BJ (cell line): ENCODE measurements at regions not wholly inside any gene's neighbourhood (a gene's known extent, or its start where the extent isn't known, plus 50 kb on each side); places are given as distances from the start of the nearest gene placed in this dataset.
"Not testable (repeated sequence)": the region's sequence is repeated elsewhere in the genome, so short reads cannot be mapped to it uniquely, and the experiment has no call there.

Experiments
- CTCF ChIA-PET: fragments of 350-600 bp; formaldehyde crosslinking; extraction: SDS; loops from one replicate; lab custom pipeline; 2021; ENCODE audit warnings: antibody characterized with exemption, inconsistent platforms; lab: Yijun Ruan, JAX
- POLR2A ChIA-PET: fragments of 300-600 bp; sonication (Branson Sonifier 250); formaldehyde crosslinking; extraction: SDS; loops from one replicate; lab custom pipeline; 2021; ENCODE audit warnings: antibody characterized with exemption; lab: Charles Lee
- DNase-seq: peaks from one replicate; pipeline ENCODE4 v3.0.0-alpha.2; 2011; ENCODE audit warnings: low read depth
- H3K27me3 ChIP-seq: 2 replicates; pipeline ENCODE4 v1.6.0; 2011; ENCODE audit warnings: low read length; ENCODE audit not compliant: control insufficient read depth, insufficient read depth
- H3K36me3 ChIP-seq: 2 replicates; pipeline ENCODE4 v1.5.1; 2011; ENCODE audit warnings: low read length; ENCODE audit not compliant: control insufficient read depth, insufficient read depth
- H3K4me3 ChIP-seq: 2 replicates; pipeline ENCODE4 v1.5.1; 2011; ENCODE audit warnings: low read depth, mild to moderate bottlenecking, control low read depth, low read length
- TF ChIP-seq, protein P1 (sequence below): IDR thresholded peaks from 2 replicates; pipeline ENCODE4 v1.5.1; 2011; ENCODE audit warnings: low read depth, mild to moderate bottlenecking, control low read depth, inconsistent platforms, low read length, moderate library complexity; ENCODE audit not compliant: insufficient read depth

DNA sequence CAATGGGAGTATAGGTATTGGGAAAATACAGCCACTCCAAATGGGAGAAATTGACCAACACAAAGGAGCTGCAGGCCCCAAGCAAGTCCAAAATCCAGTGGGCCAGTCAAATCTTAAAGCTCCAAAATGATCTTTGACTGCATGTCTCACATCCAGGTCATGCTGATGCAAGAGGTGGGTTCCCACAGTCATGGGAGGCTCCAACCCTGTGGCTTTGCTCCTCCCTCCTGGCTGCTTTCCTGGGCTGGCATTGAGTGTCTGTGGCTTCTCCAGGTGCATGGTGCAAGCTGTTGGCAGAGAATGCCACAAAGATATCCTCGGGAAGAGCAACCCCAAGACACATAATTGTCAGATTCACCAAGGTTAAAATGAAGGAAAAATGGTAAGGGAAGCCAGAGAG lies 80.8 kb downstream of the IGLL5 start:
- ChIA-PET POLR2A (no interaction called here), CTCF (interaction anchor here (1.3 to 2.5 kb wide), 2 partner anchors 8 to 160 kb away, joined by 4 to 12 read pairs; no protein-coding TSS in a partner anchor)
- H3K36me3 ChIP-seq: no peaks in the 10 kb centered on the region
- no peak for DNase-seq
- TF ChIP-seq, protein P1, sequence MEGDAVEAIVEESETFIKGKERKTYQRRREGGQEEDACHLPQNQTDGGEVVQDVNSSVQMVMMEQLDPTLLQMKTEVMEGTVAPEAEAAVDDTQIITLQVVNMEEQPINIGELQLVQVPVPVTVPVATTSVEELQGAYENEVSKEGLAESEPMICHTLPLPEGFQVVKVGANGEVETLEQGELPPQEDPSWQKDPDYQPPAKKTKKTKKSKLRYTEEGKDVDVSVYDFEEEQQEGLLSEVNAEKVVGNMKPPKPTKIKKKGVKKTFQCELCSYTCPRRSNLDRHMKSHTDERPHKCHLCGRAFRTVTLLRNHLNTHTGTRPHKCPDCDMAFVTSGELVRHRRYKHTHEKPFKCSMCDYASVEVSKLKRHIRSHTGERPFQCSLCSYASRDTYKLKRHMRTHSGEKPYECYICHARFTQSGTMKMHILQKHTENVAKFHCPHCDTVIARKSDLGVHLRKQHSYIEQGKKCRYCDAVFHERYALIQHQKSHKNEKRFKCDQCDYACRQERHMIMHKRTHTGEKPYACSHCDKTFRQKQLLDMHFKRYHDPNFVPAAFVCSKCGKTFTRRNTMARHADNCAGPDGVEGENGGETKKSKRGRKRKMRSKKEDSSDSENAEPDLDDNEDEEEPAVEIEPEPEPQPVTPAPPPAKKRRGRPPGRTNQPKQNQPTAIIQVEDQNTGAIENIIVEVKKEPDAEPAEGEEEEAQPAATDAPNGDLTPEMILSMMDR: no peak
- no peaks in the 10 kb centered on the region for H3K27me3 ChIP-seq
- H3K4me3 ChIP-seq: no peak overlapping the region

DNA sequence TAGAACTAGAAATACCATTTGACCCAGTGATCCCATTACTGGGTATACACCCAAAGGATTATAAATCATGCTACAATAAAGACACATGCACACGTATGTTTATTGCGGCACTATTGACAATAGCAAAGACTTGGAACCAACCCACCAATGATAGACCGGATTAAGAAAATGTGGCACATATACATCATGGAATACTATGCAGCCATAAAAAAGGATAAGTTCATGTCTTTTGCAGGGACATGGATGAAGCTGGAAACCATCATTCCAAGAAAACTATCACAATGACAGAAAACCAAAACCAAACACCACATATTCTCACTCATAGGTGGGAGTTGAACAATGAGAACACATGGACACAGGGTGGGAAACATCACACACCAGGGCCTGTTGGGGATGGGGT lies 85.0 kb downstream of the IGLL5 start:
- H3K4me3 ChIP-seq, DNase-seq, POLR2A ChIA-PET, H3K36me3 ChIP-seq, H3K27me3 ChIP-seq: not testable (repeated sequence)
- CTCF ChIA-PET: interaction anchor here (0.6 to 4.0 kb wide), 2 partner anchors 12 to 161 kb away, joined by 3 to 26 read pairs; no protein-coding TSS in a partner anchor

DNA sequence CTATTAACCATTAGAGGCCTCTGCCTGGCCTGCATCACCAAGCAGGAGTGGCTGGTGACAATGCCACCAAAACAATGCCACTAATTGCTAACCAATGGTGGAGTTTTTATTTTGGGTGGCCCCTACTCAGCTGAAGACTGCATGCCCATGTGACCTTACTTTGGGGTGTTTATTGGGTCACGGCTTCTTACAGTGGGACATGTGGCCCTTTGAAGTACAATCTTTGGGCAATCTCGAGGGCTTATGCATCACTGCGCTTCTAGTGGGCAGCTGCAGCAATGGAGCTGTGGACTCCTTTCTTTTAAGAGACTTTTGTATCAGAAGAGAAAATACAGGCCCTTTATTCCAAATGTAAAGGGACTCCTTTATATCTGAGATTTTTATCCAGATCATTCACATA lies 85.7 kb downstream of the IGLL5 start:
- H3K27me3 ChIP-seq: no peaks in the 10 kb centered on the region
- TF ChIP-seq, protein P1: no peak
- H3K4me3 ChIP-seq: no peak overlapping the region
- H3K36me3 ChIP-seq: no peaks in the 10 kb centered on the region
- ChIA-PET CTCF (interaction anchor here (0.6 to 4.0 kb wide), 2 partner anchors 13 to 162 kb away, joined by 3 to 26 read pairs; no protein-coding TSS in a partner anchor), POLR2A (no interaction called here)
- no peak for DNase-seq

DNA sequence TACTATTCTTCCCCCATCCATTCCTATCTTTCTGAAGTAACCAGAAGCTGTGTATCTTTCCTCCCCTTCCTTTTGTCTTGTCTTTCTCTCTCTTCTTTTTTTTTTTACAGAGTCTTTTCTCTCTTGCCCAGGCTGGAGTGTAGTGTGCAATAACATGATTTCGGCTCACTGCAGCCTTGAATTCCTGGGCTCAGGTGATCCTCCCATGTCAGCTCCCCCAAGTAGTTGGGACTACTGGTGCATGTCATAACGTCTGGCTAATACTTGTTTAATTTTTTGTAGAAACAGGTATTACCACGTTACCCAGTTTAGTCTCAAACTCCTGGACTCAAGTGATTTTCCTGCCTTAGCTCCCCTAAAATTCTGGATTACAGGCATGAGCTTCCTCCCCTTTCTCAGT lies 86.5 kb downstream of the IGLL5 start:
- CTCF ChIA-PET: interaction anchor here (1.2 to 4.0 kb wide), 4 partner anchors 14 to 152 kb away, joined by 4 to 26 read pairs (median 5); no protein-coding TSS in a partner anchor
- Histone ChIP-seq H3K36me3 (no peaks in the 10 kb centered on the region), H3K4me3 (no peak overlapping the region), H3K27me3 (no peaks in the 10 kb centered on the region)
- POLR2A ChIA-PET: no interaction called here
- no peak for DNase-seq
- TF ChIP-seq, protein P1: no peak

DNA sequence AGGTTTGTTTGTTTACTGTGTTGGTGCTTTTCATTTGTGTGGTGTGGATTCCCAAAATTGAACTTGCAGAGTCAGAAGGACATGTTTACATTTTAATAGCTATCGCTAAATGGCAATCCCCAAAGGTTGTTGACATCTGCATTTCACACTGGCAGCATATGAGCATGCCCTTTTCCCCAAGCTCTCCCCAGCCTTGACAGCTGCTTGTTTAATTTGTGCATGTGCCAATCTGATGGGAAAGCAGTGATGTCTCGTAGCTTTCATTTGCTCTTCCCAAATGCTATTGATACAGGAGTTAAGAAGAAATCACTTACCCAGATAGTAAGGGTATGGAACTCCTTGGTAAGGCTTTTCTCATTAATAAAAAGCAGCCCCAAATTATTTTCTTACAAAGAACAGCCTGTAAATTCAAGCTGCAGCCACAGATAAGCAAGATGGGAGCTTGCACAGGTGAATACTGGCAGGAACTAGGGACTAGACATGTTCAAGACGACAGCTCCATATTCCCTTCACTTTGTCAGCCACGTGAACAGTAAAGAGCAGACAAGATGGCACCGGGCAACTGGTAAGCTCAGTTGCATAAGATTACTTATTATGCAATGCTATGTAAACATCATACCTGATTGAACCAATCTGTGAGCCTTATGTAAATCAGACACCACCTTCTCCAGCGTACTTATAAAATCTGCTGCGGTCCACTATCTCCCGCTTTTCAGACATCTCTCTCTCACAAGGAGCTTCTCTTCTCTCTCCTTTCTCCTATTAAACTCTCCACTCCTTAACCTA lies 87.4 kb downstream of the IGLL5 start:
- TF ChIP-seq, protein P1: no peak
- no peaks in the 10 kb centered on the region for H3K36me3 ChIP-seq
- no peaks in the 10 kb centered on the region for H3K27me3 ChIP-seq
- DNase-seq: no peak
- CTCF ChIA-PET: interaction anchor here (1.2 to 4.0 kb wide), 5 partner anchors 14 to 151 kb away, joined by 3 to 26 read pairs (median 4); no protein-coding TSS in a partner anchor
- H3K4me3 ChIP-seq: no peak overlapping the region
- POLR2A ChIA-PET: no interaction called here
